ENCODE measurements at regions not wholly inside any gene's neighbourhood (a gene's known extent, or its start where the extent isn't known, plus 50 kb on each side); places are given as distances from the start of the nearest gene placed in this dataset.

GRCh38 chr11:94678901-94679300 is 89.3 kb upstream of the AMOTL1 start:
- Histone ChIP-seq H2AFZ (ENCODE audit: low read length) (no peak overlapping the region), H3K4me2 (ENCODE audit: insufficient read depth, low read length) (no peak overlapping the region), H4K20me1 (ENCODE audit: insufficient read depth, low read length) (no peaks in the 10 kb centered on the region), H3K27me3 (ENCODE audit: insufficient read depth, low read length) (peaks cover 3% of the 10 kb centered on the region), H3K79me2 (ENCODE audit: insufficient read depth, low read length) (no peaks in the 10 kb centered on the region), H3K4me3 (ENCODE audit: insufficient read depth, low read length) (no peak overlapping the region), H3K9me3 (ENCODE audit: low read depth, low read length) (no peaks in the 10 kb centered on the region), H3K4me1 (ENCODE audit: insufficient read depth, low read length) (peaks cover 3% of the 10 kb centered on the region), H3K36me3 (ENCODE audit: insufficient read depth, low read length) (no peaks in the 10 kb centered on the region), H3K27ac (ENCODE audit: low read depth, low read length) (no peak overlapping the region)
- no peak for TF ChIP-seq CTCF (IDR thresholded peaks at IDR 0.05; ENCODE audit: extremely low read depth, low read depth, low read length)
- no peak for DNase-seq (ENCODE audit: insufficient read length, low spot score, missing footprints)

GRCh38 chr11:94680426-94680825 is 87.7 kb upstream of the AMOTL1 start:
- no peaks in the 10 kb centered on the region for H4K20me1 ChIP-seq (ENCODE audit: insufficient read depth, low read length)
- H3K4me3 ChIP-seq (ENCODE audit: insufficient read depth, low read length), result no peak overlapping the region
- no peak for TF ChIP-seq CTCF (IDR thresholded peaks at IDR 0.05; ENCODE audit: extremely low read depth, low read depth, low read length)
- no peak overlapping the region for H2AFZ ChIP-seq (ENCODE audit: low read length)
- no peaks in the 10 kb centered on the region for H3K9me3 ChIP-seq (ENCODE audit: low read depth, low read length)
- H3K36me3 ChIP-seq (ENCODE audit: insufficient read depth, low read length), result no peaks in the 10 kb centered on the region
- DNase-seq (ENCODE audit: insufficient read length, low spot score, missing footprints), result no peak
- H3K4me2 ChIP-seq (ENCODE audit: insufficient read depth, low read length), result no peak overlapping the region
- no peaks in the 10 kb centered on the region for H3K4me1 ChIP-seq (ENCODE audit: insufficient read depth, low read length)
- H3K27ac ChIP-seq (ENCODE audit: low read depth, low read length), result no peak overlapping the region
- no peaks in the 10 kb centered on the region for H3K79me2 ChIP-seq (ENCODE audit: insufficient read depth, low read length)
- H3K27me3 ChIP-seq (ENCODE audit: insufficient read depth, low read length), result peaks cover 3% of the 10 kb centered on the region

GRCh38 chr11:94681140-94681539 is 87.0 kb upstream of the AMOTL1 start:
- TF ChIP-seq CTCF (IDR thresholded peaks at IDR 0.05; ENCODE audit: extremely low read depth, low read depth, low read length), result no peak
- no peaks in the 10 kb centered on the region for H3K9me3 ChIP-seq (ENCODE audit: low read depth, low read length)
- H3K27me3 ChIP-seq (ENCODE audit: insufficient read depth, low read length), result peaks cover 3% of the 10 kb centered on the region

GRCh38 chr11:94681852-94682251 is 86.3 kb upstream of the AMOTL1 start:
- TF ChIP-seq CTCF (IDR thresholded peaks at IDR 0.05; ENCODE audit: extremely low read depth, low read depth, low read length), result no peak
- Histone ChIP-seq H3K27me3 (ENCODE audit: insufficient read depth, low read length) (peaks cover 3% of the 10 kb centered on the region), H3K27ac (ENCODE audit: low read depth, low read length) (no peak overlapping the region), H3K4me3 (ENCODE audit: insufficient read depth, low read length) (no peak overlapping the region), H3K9me3 (ENCODE audit: low read depth, low read length) (no peaks in the 10 kb centered on the region), H2AFZ (ENCODE audit: low read length) (no peak overlapping the region), H4K20me1 (ENCODE audit: insufficient read depth, low read length) (no peaks in the 10 kb centered on the region), H3K4me2 (ENCODE audit: insufficient read depth, low read length) (no peak overlapping the region), H3K36me3 (ENCODE audit: insufficient read depth, low read length) (no peaks in the 10 kb centered on the region), H3K4me1 (ENCODE audit: insufficient read depth, low read length) (no peaks in the 10 kb centered on the region), H3K79me2 (ENCODE audit: insufficient read depth, low read length) (no peaks in the 10 kb centered on the region)
- DNase-seq (ENCODE audit: insufficient read length, low spot score, missing footprints), result no peak

More at GRCh38 chr11:94681140-94681539, 87.0 kb upstream of the AMOTL1 start:
- H4K20me1 ChIP-seq (ENCODE audit: insufficient read depth, low read length), result no peaks in the 10 kb centered on the region
- no peak overlapping the region for H3K4me2 ChIP-seq (ENCODE audit: insufficient read depth, low read length)
- no peak for DNase-seq (ENCODE audit: insufficient read length, low spot score, missing footprints)
- no peaks in the 10 kb centered on the region for H3K36me3 ChIP-seq (ENCODE audit: insufficient read depth, low read length)
- H2AFZ ChIP-seq (ENCODE audit: low read length), result no peak overlapping the region
- no peak overlapping the region for H3K4me3 ChIP-seq (ENCODE audit: insufficient read depth, low read length)
- no peaks in the 10 kb centered on the region for H3K4me1 ChIP-seq (ENCODE audit: insufficient read depth, low read length)
- no peak overlapping the region for H3K27ac ChIP-seq (ENCODE audit: low read depth, low read length)
- no peaks in the 10 kb centered on the region for H3K79me2 ChIP-seq (ENCODE audit: insufficient read depth, low read length)

Data from osteoblast (primary cell).